ENCODE measurements at regions not wholly inside any gene's neighbourhood (a gene's known extent, or its start where the extent isn't known, plus 50 kb on each side); places are given as distances from the start of the nearest gene placed in this dataset.
"Not testable (repeated sequence)": the region's sequence is repeated elsewhere in the genome, so short reads cannot be mapped to it uniquely, and the experiment has no call there.

DNA sequence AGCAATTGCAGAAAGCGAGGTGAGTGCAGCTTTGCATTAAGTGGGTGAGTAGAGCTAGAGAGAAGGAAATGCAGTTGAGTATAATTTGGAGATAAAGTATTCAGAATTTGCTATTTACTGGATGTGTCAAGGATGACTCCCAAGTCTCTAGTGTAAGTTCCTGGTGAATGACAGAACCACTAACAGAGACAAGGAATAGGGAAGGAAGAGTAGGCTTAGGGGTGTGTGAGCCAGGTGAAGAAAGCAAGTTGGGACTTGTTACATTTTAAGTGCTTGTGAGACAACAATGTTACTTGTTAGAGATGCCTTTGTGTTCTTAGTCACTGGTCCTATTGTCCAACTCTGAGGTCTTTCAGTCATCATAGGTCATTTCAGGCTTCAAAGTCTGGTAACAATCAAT lies 70.8 kb downstream of the TBC1D26 start:
- H3K9me3 ChIP-seq; DNase-seq; intact Hi-C loops (cut with DNase I; ENCODE audit: low total_unique reads); H3K27ac ChIP-seq; H3K27me3 ChIP-seq; H3K4me1 ChIP-seq; H3K36me3 ChIP-seq; H3K4me3 ChIP-seq: not testable (repeated sequence)
- 86 to 100% (median 93%) methylated on average over 1 of the region's 1 CpG for whole genome bisulfite sequencing, 5 donors

DNA sequence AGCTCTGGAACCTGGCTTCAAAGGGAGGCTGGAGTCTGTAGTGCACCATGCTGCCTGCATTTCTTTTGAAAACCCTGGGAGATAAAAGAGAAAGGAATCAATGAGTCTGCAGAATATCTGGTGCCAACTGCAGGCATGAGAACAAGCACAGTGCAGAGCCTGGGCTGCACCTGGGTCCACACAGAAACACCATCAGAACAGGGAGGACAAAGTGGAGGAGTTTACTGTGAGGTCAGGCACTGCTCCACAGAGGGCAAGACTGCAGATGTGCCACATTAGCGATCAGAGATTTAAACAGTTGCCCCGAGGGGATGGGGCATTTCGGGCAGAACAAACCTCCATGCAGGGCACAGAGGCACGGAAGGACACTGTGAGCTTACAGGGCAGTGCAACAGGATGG lies 74.7 kb downstream of the TBC1D26 start:
- H3K4me3 ChIP-seq; DNase-seq; H3K9me3 ChIP-seq; H3K4me1 ChIP-seq; H3K27ac ChIP-seq; H3K27me3 ChIP-seq; intact Hi-C loops (cut with DNase I; ENCODE audit: low total_unique reads); H3K36me3 ChIP-seq: not testable (repeated sequence)
- 65 to 96% (median 83%) methylated on average over 1 to 3 of the region's 4 CpGs; no CpG with 5 or more reads in 1 of the 5 donors for WGBS, 5 donors

DNA sequence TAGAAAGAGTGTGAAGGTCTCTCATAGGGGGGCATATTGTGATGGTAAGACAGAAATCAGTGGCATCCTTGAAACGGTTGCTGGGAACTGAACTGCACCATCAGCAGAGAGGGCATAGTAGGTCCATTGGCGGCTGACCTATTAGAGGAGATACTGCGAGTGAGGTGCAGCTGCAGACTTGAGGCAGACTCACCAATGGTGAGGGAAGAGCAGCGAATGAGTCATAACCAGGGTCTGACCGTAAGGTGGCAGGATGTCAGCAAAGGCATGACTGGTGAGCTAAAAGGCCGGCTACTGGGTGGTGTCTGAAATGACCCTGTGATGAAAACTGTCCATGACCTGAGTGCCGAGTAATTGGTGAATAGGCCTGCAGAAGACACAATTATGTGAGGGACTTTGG lies 81.3 kb downstream of the TBC1D26 start:
- 75 to 87% (median 82%) methylated on average over 3 to 5 of the region's 7 CpGs for WGBS, 5 donors
- H3K36me3 ChIP-seq; H3K27ac ChIP-seq; H3K27me3 ChIP-seq; H3K9me3 ChIP-seq; DNase-seq; H3K4me1 ChIP-seq; H3K4me3 ChIP-seq; intact Hi-C loops (cut with DNase I; ENCODE audit: low total_unique reads): not testable (repeated sequence)

DNA sequence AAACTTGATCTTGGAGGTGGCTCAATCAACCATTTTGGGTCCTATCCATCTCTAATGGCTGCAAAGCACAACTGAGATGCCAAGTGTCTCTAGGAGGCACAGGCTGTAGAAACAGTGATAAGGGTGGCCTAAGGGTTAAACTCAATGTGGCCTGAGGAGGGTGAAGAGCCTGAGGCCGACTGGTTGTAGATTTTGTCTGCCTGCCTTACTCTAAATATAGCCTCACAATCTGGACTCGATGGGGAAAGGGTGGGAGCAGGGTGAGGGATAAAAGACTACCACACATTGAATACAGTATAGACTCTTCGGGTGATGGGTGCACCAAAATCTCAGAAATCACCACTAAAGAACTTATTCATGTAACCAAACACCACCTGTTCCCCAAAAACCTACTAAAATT lies 81.9 kb downstream of the TBC1D26 start:
- H3K36me3 ChIP-seq; DNase-seq; H3K4me1 ChIP-seq; intact Hi-C loops (cut with DNase I; ENCODE audit: low total_unique reads); H3K4me3 ChIP-seq; H3K27me3 ChIP-seq; H3K9me3 ChIP-seq; H3K27ac ChIP-seq: not testable (repeated sequence)
- WGBS, 5 donors, result 47 to 70% (median 66%) methylated on average over 3 of the region's 3 CpGs

DNA sequence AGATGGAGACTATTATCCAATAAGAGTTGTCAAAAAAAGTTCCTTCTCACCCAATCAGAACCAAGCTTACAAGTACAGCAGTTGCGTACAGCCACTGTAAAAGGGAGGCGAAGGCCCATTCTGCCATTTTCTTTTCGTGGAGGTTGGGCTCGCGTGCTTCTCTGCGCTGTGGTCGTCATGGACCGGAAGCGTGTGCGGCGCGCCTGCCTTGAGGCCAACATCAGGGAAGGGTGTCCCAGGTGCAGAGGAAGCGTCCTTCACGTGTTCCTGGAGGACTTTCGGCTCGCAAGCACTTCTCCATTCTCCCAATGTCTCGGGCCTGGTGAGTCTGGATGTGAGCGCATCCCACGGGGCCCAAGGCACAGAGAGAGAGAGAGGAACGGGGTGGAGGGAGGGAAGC lies 85.8 kb downstream of the TBC1D26 start:
- H3K36me3 ChIP-seq; H3K9me3 ChIP-seq; intact Hi-C loops (cut with DNase I; ENCODE audit: low total_unique reads); DNase-seq; H3K27me3 ChIP-seq; H3K4me1 ChIP-seq; H3K27ac ChIP-seq; H3K4me3 ChIP-seq: not testable (repeated sequence)
- WGBS, 5 donors, result 95 to 98% (median 96%) methylated on average over 14 to 18 of the region's 20 CpGs

DNA sequence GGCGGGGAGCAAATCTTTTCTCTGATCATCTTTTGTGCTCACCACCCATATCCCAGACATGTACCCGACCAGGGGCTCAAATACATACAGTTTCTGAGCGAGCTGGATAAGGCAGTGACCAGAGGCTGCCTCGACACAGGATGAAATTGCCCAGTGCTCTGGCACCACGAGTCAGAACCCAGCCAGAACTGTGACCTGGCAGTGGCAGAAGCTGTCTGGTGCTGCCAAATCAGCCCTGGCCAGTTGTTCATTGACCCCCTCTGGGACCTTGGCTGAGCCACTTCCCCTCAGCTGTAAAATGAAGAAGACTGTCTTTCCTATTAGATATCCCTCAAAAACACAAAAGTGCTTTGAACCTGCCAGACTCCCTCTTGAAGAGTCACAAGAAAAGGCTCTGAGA lies 90.2 kb downstream of the TBC1D26 start:
- H3K4me3 ChIP-seq; DNase-seq; H3K27me3 ChIP-seq; H3K4me1 ChIP-seq; H3K27ac ChIP-seq; intact Hi-C loops (cut with DNase I; ENCODE audit: low total_unique reads); H3K9me3 ChIP-seq; H3K36me3 ChIP-seq: not testable (repeated sequence)
- 52 to 87% (median 71%) methylated on average over 4 to 5 of the region's 5 CpGs for WGBS, 5 donors

DNA sequence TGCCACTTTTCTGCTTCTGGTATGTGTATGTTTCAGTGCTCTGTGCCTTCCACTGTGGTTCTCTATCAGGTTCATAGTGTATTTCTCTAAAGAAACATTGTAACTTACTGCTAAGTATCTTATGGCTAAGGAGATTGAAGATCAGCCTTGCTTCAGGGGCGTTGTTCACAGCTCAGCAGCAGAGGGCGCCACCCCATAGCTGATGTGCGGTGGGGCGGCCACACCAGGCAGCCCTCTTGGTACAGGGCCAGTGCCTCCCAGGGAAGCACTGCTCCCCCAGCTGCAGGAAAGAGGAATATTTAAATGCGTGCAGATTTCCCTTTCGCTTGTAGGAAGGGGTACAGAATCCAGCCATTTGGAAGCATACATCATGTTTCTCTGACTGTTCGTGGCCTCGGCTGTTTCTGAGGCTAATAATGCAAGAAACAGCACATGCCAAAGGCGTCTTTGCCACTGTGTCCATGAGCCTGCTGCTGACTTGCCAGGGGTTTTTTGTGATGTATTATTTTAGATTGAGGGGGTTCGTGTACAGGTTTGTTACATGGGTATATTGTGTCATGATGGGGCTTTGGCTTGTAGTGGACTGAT lies 96.7 kb downstream of the TBC1D26 start:
- 5 to 10% (median 7%) methylated on average over 8 to 10 of the region's 10 CpGs for WGBS, 5 donors

DNA sequence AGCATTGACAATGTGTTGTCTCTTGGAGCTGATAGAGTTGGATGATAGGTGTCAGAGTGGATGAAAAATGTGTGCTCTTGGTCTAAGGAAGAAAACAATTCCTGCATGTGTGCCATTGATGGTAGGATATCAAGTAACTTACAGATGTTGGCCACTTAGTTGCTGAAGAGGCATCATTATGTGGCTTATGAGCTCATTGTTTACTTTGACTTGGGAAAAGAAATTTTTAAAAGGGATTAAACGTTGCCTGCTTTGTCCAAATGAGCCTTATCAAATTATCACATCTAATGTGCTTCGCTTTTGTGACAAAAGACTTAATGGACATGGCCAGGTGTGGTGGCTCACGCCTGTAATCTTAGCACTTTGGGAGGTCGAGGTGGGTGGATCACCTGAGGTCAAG lies 98.1 kb downstream of the TBC1D26 start:
- H3K27ac ChIP-seq; H3K36me3 ChIP-seq; H3K9me3 ChIP-seq; intact Hi-C loops (cut with DNase I; ENCODE audit: low total_unique reads); DNase-seq; H3K4me3 ChIP-seq; H3K4me1 ChIP-seq; H3K27me3 ChIP-seq: not testable (repeated sequence)
- WGBS, 5 donors, result 65 to 78% (median 70%) methylated on average over 4 of the region's 4 CpGs

More for the DNA sequence above, 96.7 kb downstream of the TBC1D26 start:
- H3K27me3 ChIP-seq; H3K9me3 ChIP-seq; H3K27ac ChIP-seq; intact Hi-C loops (cut with DNase I; ENCODE audit: low total_unique reads); H3K4me1 ChIP-seq; H3K36me3 ChIP-seq: not testable (repeated sequence)
- peak; percentile 83 to 91 for DNase-seq
- TF ChIP-seq, protein P1, sequence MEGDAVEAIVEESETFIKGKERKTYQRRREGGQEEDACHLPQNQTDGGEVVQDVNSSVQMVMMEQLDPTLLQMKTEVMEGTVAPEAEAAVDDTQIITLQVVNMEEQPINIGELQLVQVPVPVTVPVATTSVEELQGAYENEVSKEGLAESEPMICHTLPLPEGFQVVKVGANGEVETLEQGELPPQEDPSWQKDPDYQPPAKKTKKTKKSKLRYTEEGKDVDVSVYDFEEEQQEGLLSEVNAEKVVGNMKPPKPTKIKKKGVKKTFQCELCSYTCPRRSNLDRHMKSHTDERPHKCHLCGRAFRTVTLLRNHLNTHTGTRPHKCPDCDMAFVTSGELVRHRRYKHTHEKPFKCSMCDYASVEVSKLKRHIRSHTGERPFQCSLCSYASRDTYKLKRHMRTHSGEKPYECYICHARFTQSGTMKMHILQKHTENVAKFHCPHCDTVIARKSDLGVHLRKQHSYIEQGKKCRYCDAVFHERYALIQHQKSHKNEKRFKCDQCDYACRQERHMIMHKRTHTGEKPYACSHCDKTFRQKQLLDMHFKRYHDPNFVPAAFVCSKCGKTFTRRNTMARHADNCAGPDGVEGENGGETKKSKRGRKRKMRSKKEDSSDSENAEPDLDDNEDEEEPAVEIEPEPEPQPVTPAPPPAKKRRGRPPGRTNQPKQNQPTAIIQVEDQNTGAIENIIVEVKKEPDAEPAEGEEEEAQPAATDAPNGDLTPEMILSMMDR (IDR thresholded peaks at IDR 0.05), result peak in 5 of 7 experiments; percentile 63 to 87 (median 81)
- TF ChIP-seq POLR2AphosphoS5 (IDR thresholded peaks at IDR 0.05), result peak in 2 of 3 donors; percentile 48 to 81
- H3K4me3 ChIP-seq, result peak overlapping the region in 1 of 4 donors; percentile 18

DNA sequence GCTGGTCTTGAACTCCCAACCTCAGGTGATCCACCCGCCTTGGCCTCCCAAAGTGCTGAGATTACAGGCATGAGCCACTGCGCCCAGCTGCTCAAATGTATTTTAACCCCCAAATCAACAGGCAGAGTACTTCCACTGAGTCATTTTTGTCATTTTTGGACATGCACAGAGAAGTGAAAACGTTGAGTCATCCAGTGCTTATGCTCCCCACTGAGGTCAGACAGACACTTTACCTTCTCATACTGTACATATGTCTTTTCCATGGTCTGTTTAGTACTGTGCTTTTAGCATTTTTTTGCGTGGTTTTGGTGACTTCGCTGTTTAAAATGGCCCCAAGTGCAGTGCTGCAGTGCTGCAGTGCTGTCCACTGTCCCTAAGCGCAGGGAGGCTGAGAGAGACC lies 99.1 kb downstream of the TBC1D26 start:
- DNase-seq; H3K36me3 ChIP-seq; H3K4me3 ChIP-seq; H3K9me3 ChIP-seq; H3K27me3 ChIP-seq; H3K27ac ChIP-seq; H3K4me1 ChIP-seq; intact Hi-C loops (cut with DNase I; ENCODE audit: low total_unique reads): not testable (repeated sequence)
- 58 to 70% (median 62%) methylated on average over 6 of the region's 6 CpGs for WGBS, 5 donors

DNA sequence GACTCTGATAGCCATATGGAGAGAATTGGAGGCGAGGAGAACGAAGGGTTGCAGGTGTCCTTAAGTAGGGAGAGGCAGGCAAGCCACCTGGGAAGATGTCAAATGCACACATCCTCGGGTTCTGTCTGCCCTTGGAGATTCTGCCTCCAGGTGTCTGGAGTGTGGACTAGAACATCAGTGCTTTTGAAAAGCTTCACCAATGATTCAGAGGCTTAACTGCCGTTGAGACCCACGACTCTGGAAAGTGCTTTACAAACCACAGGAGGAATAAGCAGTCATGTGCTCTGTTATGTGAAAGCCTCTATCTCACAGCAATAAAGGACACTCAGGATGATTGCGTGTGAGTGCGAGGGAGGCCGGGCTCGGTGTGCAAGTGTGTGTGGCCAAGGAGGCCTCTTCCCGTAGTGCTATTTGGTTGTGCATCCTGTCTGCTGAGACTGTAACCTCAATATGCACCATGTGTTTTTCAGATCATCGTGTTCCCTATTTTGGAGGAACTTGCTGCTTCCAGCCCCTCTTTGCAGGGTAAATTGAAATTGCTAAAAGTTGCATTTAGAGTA lies 100.9 kb downstream of the TBC1D26 start:
- H3K27me3 ChIP-seq; H3K27ac ChIP-seq; H3K4me3 ChIP-seq; H3K9me3 ChIP-seq; DNase-seq; intact Hi-C loops (cut with DNase I; ENCODE audit: low total_unique reads); H3K4me1 ChIP-seq; H3K36me3 ChIP-seq: not testable (repeated sequence)
- WGBS, 5 donors, result 73 to 85% (median 74%) methylated on average over 11 of the region's 11 CpGs

DNA sequence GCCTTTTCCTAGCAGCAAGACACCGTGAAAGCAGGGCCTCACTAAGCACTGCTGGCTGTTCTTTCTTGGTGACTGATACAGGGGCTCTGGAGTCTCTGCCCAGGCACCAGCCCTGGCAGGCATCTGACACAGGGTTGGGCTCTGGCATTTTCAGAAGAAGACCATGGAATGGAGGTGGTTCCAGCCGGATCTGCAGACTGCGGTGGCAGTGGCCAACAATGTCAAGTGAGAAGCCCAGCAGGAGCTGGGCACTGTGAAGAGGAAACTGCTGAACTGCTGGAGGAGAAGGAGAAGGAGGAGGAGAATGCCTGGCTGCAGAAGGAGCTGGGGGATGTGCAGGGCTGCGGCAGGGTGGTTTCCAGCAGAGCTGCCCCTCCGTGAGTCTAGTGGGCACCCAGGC lies 101.8 kb downstream of the TBC1D26 start:
- H3K4me1 ChIP-seq; H3K36me3 ChIP-seq; intact Hi-C loops (cut with DNase I; ENCODE audit: low total_unique reads); H3K9me3 ChIP-seq; H3K27me3 ChIP-seq; H3K4me3 ChIP-seq; H3K27ac ChIP-seq; DNase-seq: not testable (repeated sequence)
- WGBS, 5 donors, result 53 to 85% (median 74%) methylated on average over 2 to 5 of the region's 5 CpGs

Measured in stomach (tissue), 8 donors.